Muscle layer of colon (tissue), 2 donors: ENCODE measurements at regions not wholly inside any gene's neighbourhood (a gene's known extent, or its start where the extent isn't known, plus 50 kb on each side); places are given as distances from the start of the nearest gene placed in this dataset.

Experiments used
- H3K27ac ChIP-seq: one replicate; pipeline ENCODE4 v1.7.0; 2013; ENCODE audit warnings: low read depth, mild to moderate bottlenecking, low read length, moderate library complexity
- H3K27me3 ChIP-seq, 2 donors: one replicate each; pipeline ENCODE4 v1.7.0; 2013; ENCODE audit warnings: low read length in 2 of 2, mild to moderate bottlenecking in 2 of 2; ENCODE audit not compliant: insufficient read depth in 2 of 2, control insufficient read depth in 1 of 2
- H3K36me3 ChIP-seq: one replicate; pipeline ENCODE4 v1.7.0; 2013; ENCODE audit warnings: mild to moderate bottlenecking, low read length; ENCODE audit not compliant: insufficient read depth
- H3K4me1 ChIP-seq: one replicate; pipeline ENCODE4 v1.7.0; 2013; ENCODE audit warnings: mild to moderate bottlenecking, low read length; ENCODE audit not compliant: insufficient read depth
- H3K4me3 ChIP-seq, 2 donors: one replicate each; pipeline ENCODE4 v1.7.0; 2013; ENCODE audit warnings: low read length in 2 of 2, low read depth in 1 of 2, mild to moderate bottlenecking in 1 of 2, moderate library complexity in 1 of 2
- H3K9ac ChIP-seq: one replicate; pipeline ENCODE4 v1.7.0; 2013; ENCODE audit warnings: low read length
- H3K9me3 ChIP-seq: one replicate; pipeline ENCODE4 v1.7.0; 2013; ENCODE audit warnings: mild to moderate bottlenecking, low read length
- donor health status: abdominal sarcoma.
- donor health status: Adenocarcinoma of cecum.

GRCh38 chr9:134494905-134495304, 146.7 kb upstream of the COL5A1 start:
- Histone ChIP-seq H3K4me3 (no peak overlapping the region), H3K36me3 (no peaks in the 10 kb centered on the region), H3K9ac (no peak overlapping the region), H3K27ac (no peak overlapping the region), H3K4me1 (no peaks in the 10 kb centered on the region), H3K9me3 (no peaks in the 10 kb centered on the region), H3K27me3 (no peaks in the 10 kb centered on the region)

- Histone ChIP-seq H3K4me1 (no peaks in the 10 kb centered on the region), H3K9ac (no peak overlapping the region), H3K9me3 (no peaks in the 10 kb centered on the region), H3K27me3 (peaks cover 0 to 2% of the 10 kb centered on the region in 2 donors), H3K27ac (no peak overlapping the region), H3K4me3 (no peak overlapping the region), H3K36me3 (no peaks in the 10 kb centered on the region)
These were observed 145.7 kb upstream of the COL5A1 start for GRCh38 chr9:134495881-134496412.

GRCh38 chr9:134496413-134497282, 145.0 kb upstream of the COL5A1 start:
- no peaks in the 10 kb centered on the region for H3K36me3 ChIP-seq
- no peaks in the 10 kb centered on the region for H3K4me1 ChIP-seq
- no peak overlapping the region for H3K9ac ChIP-seq
- peaks cover 0 to 9% of the 10 kb centered on the region in 2 donors for H3K27me3 ChIP-seq
- H3K27ac ChIP-seq, result no peak overlapping the region
- no peaks in the 10 kb centered on the region for H3K9me3 ChIP-seq
- H3K4me3 ChIP-seq, result no peak overlapping the region

DNA sequence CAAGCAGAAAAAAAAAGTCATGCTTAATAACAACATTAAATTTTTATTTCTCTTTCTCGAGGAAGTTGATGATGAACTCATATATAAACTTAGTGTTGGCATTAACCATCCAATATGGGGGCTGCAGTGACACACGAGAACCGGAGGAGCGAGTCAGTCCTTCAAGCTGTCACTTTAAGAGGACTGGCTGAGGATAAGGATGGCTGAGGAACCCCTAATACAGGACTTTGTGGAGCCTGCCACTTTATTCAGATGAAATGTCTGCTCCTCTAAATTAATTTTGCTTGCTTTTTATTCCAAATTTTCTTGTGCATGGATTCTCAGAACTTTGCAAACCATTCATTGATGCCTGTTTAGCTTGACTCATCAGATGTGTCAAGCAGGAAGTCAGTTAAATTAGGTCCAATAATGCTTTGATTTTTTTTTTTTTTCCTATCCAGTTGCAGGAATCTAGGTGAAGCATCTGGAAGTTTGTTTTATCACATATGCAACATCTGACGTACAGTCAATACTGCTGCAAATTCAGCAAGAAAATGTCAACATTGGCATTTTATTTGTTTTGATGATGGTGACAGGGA, 144.2 kb upstream of the COL5A1 start:
- Histone ChIP-seq H3K27me3 (peaks cover 0 to 16% of the 10 kb centered on the region in 2 donors), H3K4me3 (no peak overlapping the region), H3K36me3 (no peaks in the 10 kb centered on the region), H3K9me3 (no peaks in the 10 kb centered on the region), H3K9ac (no peak overlapping the region), H3K27ac (no peak overlapping the region), H3K4me1 (no peaks in the 10 kb centered on the region)

- Histone ChIP-seq H3K27ac (no peak overlapping the region), H3K36me3 (no peaks in the 10 kb centered on the region), H3K4me1 (no peaks in the 10 kb centered on the region), H3K9me3 (no peaks in the 10 kb centered on the region), H3K4me3 (no peak overlapping the region), H3K27me3 (peaks cover 0 to 26% of the 10 kb centered on the region in 2 donors), H3K9ac (no peak overlapping the region)
These were observed 142.8 kb upstream of the COL5A1 start for GRCh38 chr9:134498814-134499166.

- Histone ChIP-seq H3K4me3 (no peak overlapping the region), H3K9ac (no peak overlapping the region), H3K27me3 (peaks cover 0 to 26% of the 10 kb centered on the region in 2 donors)
These were observed 140.5 kb upstream of the COL5A1 start for GRCh38 chr9:134500931-134501760.

DNA sequence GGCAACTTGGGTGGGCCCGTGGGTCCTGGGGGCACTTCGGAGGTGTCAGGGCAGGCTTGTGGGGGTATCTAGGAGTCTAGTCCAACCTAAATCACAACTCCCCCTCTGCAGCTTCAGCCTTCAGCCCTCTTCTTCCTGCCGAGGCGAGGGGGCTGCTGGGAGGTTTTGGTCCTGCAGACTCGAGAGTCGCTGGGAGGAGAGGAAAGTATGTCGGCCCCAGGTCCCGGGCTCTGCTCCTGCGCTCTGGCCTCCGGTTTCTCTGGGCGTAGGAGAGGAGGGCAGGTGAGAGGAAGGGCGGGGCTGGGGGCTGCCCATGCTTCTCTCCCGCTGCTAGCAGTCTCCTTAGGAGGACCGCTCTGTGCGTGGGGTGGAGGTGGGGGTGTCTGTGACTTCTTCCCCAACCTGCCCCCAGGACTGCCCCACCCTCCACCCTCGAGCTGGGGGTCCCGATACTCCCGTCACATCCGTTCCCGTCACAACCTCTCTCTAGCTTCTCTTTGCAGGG, 139.8 kb upstream of the COL5A1 start:
- no peak overlapping the region for H3K27ac ChIP-seq
- H3K27me3 ChIP-seq, result peaks cover 0 to 26% of the 10 kb centered on the region in 2 donors
- H3K9ac ChIP-seq, result no peak overlapping the region

More at GRCh38 chr9:134500931-134501760, 140.5 kb upstream of the COL5A1 start:
- no peaks in the 10 kb centered on the region for H3K9me3 ChIP-seq
- no peaks in the 10 kb centered on the region for H3K4me1 ChIP-seq
- H3K36me3 ChIP-seq, result no peaks in the 10 kb centered on the region
- no peak overlapping the region for H3K27ac ChIP-seq

DNA sequence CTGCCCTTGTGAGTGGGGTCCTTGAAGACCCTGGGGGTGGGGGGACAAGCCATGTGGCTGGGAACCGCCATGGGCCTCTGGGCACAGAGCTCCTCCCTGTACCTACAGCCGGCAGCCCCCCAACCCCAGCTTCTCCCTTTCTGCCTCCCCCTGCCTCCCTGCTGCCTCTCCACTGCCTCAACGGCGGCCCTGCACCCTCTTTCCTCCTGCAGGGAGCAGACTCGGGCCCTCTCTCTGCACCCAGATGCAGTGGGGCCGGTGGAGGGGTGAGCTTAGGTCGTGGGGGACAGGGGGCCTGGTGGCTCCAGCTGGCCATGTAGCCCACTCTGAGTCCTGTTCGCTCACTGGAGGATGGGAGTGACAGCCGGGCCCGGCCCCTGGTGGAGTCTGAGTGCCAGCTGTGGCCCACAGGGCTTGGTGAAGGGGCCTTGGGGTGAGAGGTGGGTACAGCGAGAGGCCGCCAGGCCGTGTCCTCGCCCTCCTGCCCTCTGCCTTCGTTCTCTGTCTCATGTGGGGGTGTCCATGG, 139.3 kb upstream of the COL5A1 start:
- H3K9me3 ChIP-seq, result no peaks in the 10 kb centered on the region
- no peak overlapping the region for H3K4me3 ChIP-seq
- H3K27me3 ChIP-seq, result peaks cover 0 to 26% of the 10 kb centered on the region in 2 donors
- no peaks in the 10 kb centered on the region for H3K36me3 ChIP-seq
- H3K9ac ChIP-seq, result no peak overlapping the region
- H3K27ac ChIP-seq, result no peak overlapping the region
- no peaks in the 10 kb centered on the region for H3K4me1 ChIP-seq

More for the DNA sequence above, 139.8 kb upstream of the COL5A1 start:
- Histone ChIP-seq H3K36me3 (no peaks in the 10 kb centered on the region), H3K4me1 (no peaks in the 10 kb centered on the region), H3K9me3 (no peaks in the 10 kb centered on the region), H3K4me3 (no peak overlapping the region)

DNA sequence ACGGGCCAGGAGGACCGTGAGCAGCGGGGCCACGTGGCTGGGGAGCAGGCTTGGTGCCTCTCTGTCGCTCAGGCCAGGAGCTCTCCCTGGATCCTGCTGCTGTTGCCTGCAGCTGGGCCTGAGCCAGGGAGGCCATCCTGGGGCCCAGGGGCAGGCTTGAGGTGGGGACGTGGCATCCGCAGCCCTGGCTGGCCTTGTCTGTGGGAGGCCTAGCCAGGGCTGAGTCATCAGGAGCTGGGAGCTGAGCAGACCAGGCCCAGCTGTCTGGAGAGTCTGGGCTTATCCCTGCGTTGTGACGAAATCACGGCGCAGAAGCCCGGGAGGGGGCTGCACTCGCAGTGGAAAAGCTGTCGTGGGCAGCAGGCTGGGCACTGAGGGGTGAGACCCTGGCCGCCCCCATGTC, 138.8 kb upstream of the COL5A1 start:
- H3K36me3 ChIP-seq, result no peaks in the 10 kb centered on the region
- H3K9me3 ChIP-seq, result no peaks in the 10 kb centered on the region
- H3K27me3 ChIP-seq, result peaks cover 0 to 26% of the 10 kb centered on the region in 2 donors
- H3K4me1 ChIP-seq, result no peaks in the 10 kb centered on the region
- no peak overlapping the region for H3K9ac ChIP-seq
- H3K4me3 ChIP-seq, result no peak overlapping the region
- H3K27ac ChIP-seq, result no peak overlapping the region

- no peaks in the 10 kb centered on the region for H3K4me1 ChIP-seq
- no peaks in the 10 kb centered on the region for H3K36me3 ChIP-seq
- H3K9me3 ChIP-seq, result no peaks in the 10 kb centered on the region
- H3K27me3 ChIP-seq, result peaks cover 0 to 26% of the 10 kb centered on the region in 2 donors
- no peak overlapping the region for H3K27ac ChIP-seq
- no peak overlapping the region for H3K9ac ChIP-seq
- no peak overlapping the region for H3K4me3 ChIP-seq
These were observed 138.1 kb upstream of the COL5A1 start for GRCh38 chr9:134503301-134504105.
